ENCODE measurements at regions not wholly inside any gene's neighbourhood (a gene's known extent, or its start where the extent isn't known, plus 50 kb on each side); places are given as distances from the start of the nearest gene placed in this dataset.

DNA sequence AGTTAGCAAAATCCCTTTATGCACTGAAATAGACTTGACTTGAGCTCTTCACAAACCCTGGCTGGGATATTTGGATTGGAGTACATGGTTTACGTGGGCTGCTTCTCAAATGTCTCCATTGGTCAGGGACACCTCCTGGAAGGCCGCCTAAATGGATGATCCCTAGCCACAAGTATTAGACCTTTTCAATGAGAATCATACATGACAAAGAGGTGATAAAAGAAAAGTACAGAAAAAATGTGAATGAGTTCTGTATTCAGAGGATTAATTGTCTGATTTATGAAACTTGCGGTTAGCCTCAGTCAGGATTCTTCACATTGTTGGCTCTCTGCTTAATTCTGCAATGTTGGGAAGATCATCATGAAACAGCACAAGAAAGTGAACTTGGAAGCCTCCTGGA, 752.8 kb upstream of the ADAMTS16 start:
- no peak for DNase-seq (ENCODE audit: low spot score)

DNA sequence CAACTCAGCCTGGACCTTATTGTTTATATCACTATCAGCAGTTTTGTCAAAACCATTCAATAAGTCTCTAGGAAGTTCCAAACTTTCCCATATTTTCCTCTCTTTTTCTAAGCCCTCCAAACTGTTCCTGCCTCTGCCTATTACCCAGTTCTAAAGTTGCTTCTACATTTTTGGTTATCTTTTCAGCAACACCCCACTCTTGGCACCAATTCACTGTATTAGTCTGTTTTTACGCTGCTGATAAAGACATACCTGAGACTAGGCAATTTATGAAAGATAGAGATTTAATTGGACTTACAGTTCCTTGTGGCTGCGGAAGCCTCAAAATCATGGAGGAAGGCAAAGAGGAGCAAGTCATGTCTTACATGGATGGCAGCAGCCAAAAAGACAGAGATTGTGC, 744.4 kb upstream of the ADAMTS16 start:
- DNase-seq (ENCODE audit: low spot score) = no peak

DNA sequence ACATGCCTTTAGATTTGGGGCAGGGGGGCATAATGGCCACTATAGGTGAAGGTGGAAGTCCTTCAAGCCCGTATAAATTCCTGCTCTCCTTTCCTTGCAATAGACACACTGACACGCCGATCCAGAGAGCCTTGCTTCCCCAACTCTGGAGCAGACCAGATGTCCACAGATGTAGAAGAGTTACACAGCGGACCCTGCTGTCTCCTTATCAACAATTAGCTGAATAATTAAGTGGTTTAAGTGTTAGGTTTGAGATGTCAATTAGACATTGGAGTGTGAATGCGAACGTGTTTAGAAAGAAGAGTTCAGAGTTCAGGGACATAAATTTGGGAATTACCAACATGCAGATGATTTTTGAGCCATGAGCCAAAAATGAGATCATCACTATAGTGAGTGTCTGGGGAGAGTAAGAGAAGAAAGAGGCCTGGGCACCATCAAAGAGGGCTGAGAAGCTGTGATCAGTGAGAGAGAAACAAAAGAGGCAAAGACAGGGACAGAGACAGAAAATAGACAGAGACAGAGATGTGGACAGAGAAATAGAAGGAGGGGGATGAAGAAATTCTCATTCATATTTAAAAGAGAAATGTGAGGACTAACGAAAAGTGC, 734.4 kb upstream of the ADAMTS16 start:
- no peak for DNase-seq (ENCODE audit: low spot score)

- DNase-seq (ENCODE audit: low spot score) = no peak
These were observed 730.0 kb upstream of the ADAMTS16 start for GRCh38 chr5:4410151-4410550.

DNA sequence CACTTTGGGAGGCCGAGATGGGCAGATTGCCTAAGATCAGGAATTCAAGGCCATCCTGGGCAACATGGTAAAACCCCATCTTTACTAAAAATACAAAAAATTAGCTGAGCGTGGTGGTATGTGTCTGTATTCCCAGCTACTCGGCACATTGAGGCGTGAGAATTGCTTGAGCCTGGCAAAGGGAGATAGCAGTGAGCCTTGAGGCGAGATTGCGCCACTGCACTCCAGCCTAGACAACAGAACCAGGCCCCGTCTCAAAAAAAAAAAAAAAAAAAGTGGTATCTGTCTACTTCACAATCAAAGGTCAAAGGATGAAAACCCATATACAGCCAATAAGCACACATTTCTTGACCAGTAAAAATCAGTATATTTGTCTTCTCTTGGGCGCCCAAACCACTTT, 728.5 kb upstream of the ADAMTS16 start:
- DNase-seq (ENCODE audit: low spot score) = no peak

DNA sequence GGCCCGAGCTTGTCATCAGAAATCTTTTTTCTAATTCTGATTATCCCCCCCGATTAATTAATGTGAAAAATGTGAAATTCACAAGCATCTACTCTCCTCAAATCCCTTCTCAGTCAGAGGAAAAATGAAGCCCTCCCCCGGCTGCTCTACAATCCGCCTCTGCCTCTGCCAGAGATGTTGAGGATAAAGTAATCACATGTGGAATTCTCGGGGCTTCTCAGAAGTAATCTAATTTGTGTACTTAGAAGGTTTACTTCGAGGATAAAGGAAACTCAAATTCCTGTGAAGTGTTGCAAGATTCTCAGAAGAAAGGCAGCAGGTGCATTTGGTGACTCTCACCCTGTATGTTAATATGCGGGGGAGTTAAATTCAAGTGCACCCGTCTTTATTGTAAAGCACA, 726.1 kb upstream of the ADAMTS16 start:
- no peak for DNase-seq (ENCODE audit: low spot score)

GRCh38 chr5:4418084-4418483, 722.0 kb upstream of the ADAMTS16 start:
- DNase-seq (ENCODE audit: low spot score) = no peak

DNA sequence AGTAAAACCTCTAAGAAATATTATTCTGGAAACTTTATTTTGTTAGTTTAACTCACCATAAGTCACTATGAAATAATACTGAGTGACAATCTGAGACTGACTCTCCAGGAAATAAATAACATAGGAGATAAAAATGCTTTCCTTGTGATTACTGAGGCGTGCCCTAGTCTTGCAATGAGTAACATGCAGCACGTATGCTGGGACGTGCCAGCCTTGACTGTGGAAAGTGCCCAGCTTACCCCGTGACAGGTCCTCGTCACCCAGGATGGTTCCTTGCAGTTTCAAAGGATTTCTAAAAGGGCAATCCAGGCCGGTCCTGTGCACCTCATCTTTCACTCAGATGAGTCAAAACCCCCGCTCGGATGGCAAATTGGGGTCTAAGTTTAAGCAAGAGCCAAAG, 720.8 kb upstream of the ADAMTS16 start:
- peak; percentile 17 for DNase-seq (ENCODE audit: low spot score)

DNA sequence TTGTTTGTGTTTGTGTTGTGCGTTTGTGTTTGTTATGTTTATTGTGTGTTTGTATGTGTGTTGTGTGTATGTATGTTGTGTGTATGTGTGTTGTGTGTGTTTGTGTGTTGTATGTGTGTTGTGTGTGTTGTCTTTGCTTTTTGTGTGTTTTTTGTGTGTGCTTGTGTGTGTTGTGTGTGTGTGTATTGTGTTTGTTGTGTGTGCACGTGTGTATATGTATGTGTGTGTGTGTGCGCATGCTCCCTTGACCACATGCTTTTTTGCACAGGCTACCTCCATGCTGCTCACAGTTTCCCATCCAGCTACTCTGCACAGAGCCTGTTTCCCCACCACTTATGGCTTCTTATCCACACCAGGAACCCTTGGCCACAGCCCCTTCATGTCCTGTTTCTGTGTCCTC, 720.0 kb upstream of the ADAMTS16 start:
- DNase-seq (ENCODE audit: low spot score) = no peak

DNA sequence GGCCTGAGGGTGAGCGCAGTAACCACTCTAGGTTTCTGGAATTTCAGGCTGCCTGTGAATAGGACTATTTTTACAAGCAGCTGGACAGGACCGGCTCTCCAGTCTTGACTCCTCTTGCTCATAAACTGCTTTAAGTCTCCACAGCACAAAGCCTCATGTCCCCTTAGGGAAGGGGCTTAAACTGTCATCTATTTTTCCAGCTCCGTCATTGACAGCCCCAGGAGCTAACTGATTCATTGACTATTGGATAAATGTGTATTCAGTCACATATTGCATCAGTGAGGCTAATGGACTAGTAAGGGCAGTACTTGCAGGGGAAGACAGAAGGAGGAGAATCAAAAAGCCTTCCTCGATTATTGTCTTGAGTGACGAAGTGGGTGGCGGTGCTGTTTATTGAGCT, 719.4 kb upstream of the ADAMTS16 start:
- no peak for DNase-seq (ENCODE audit: low spot score)

DNA sequence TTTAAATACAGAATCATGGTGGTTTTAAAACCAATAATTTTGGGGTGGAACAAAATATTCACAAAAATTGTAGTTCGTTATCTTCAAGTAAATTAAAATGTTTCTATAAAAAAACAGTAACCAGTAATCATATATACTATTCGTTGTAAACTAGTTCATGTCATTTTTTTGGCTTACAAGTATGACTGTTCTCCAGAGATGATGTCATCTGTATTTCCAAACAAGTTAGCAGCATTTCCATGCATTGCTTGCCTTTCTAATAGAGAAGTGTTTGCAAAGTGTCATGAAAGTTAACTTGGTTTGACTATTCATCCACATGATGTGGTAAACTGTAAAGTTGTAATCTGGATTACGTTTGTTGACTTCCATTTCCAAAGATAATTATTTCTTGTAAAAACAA, 717.9 kb upstream of the ADAMTS16 start:
- no peak for DNase-seq (ENCODE audit: low spot score)

GRCh38 chr5:4424895-4425294, 715.2 kb upstream of the ADAMTS16 start:
- DNase-seq (ENCODE audit: low spot score) = no peak

DNA sequence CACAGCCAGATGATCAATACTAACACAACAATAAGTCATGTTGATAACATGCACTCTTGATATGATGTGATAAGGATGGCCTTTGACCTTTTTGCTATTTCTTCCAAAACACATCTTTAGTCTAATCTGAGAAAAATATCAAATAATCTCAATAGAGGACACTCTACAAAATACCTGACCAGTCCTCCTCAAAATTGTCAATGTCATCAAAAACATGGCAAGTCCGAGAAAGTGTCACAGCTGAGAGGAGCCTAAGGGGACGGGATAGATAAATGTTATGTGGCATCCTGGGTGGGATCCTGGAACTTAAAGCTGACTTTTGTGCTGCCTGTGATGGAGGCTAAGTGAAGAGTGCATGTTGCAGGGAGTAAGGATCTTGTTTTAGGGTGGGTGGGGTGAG, 699.6 kb upstream of the ADAMTS16 start:
- DNase-seq (ENCODE audit: low spot score) = no peak

DNA sequence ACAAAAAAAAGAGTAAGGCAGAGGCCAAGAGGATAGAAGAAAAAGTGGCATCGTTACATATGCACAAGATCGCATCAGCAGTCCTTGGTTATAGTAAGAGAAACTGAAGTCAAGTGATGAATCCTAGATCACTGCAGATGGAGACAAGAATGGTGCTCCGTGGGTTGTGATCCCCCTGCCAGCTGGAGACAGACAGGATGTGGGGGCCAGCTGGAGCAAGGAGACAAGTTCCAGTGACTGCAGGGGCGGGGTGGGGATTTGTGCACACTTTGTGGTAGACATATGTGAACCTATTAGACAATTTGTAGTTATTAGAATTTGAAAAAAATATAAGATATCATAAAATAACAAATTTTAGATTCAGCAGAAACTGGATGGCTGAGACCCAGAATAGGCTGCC, 697.9 kb upstream of the ADAMTS16 start:
- DNase-seq (ENCODE audit: low spot score) = no peak

DNA sequence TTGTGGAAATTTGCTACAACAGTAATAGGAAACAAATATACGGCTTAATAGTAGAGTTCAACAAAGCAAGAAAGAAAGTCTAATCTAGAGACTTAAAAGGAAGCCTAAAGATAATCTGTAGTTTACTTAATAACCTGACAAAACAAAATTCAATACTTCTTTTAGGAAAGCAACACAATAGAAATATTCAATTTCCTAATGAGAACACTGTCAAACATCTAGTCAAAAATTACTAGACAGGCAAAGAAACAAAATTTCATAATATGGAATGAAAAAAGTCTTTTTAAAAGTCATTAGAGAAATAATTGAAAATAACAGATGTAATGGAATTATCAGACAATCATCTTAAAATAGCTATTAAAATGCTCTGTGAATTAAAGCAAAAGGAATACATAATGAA, 692.5 kb upstream of the ADAMTS16 start:
- DNase-seq (ENCODE audit: low spot score) = no peak

DNA sequence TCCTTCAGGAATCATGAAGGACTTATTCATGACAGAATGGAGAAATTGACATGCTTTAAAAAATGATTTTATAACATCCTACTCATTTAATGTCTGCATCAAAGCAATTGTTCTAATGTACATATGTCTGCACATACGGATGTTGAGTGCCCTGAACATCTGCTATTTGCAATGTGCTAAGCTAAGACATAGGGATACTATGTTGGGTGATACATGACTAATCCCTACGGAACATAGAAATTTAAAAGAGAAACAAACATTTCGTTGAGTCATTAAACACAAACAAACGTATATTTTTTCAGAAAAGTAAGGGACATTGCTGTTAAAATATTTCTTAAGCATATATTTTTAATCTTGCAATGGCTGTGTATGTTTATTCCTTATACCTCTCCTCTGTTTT, 686.5 kb upstream of the ADAMTS16 start:
- no peak for DNase-seq (ENCODE audit: low spot score)

DNA sequence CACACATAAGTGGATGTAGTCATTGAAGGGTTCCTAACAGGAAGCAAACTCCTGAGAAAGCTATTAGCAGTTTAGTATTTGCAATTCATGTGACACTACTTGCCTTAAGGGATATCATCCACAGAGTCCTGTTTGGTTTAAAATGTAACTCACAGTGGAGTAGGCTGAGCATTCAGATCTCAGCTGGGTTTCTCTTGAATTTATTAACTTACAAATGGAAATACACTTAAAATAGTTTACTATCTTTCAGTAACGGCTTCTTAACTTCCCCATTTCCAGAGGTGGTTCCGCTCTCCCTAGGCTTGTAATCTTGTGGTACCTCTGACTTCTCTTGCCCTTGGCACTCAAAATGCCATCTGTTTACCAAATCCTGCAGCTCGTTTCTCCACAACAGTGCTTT, 660.7 kb upstream of the ADAMTS16 start:
- no peak for DNase-seq (ENCODE audit: low spot score)

GRCh38 chr5:4480528-4481349, 659.4 kb upstream of the ADAMTS16 start:
- DNase-seq (ENCODE audit: low spot score) = no peak

GRCh38 chr5:4487581-4487980, 652.5 kb upstream of the ADAMTS16 start:
- no peak for DNase-seq (ENCODE audit: low spot score)

- no peak for DNase-seq (ENCODE audit: low spot score)
These were observed 628.0 kb upstream of the ADAMTS16 start for GRCh38 chr5:4511996-4512656.

- no peak for DNase-seq (ENCODE audit: low spot score)
These were observed 626.7 kb upstream of the ADAMTS16 start for GRCh38 chr5:4513381-4513780.

- no peak for DNase-seq (ENCODE audit: low spot score)
These were observed 626.0 kb upstream of the ADAMTS16 start for GRCh38 chr5:4514067-4514648.
